GM19324 (cell line): ENCODE measurements at regions not wholly inside any gene's neighbourhood (a gene's known extent, or its start where the extent isn't known, plus 50 kb on each side); places are given as distances from the start of the nearest gene placed in this dataset.
"Not testable (repeated sequence)": the region's sequence is repeated elsewhere in the genome, so short reads cannot be mapped to it uniquely, and the experiment has no call there.

Source experiments
- ATAC-seq: cut with Tn5 transposase; IDR thresholded peaks from one replicate; pipeline ENCODE4 v1.9.1; 2021; ENCODE audit warnings: mild to moderate bottlenecking, moderate library complexity; ENCODE audit not compliant: unreplicated experiment, low FRiP score

- ATAC-seq, result no peak
Measured at GRCh38 chr12:67026487-67027246, 242.5 kb upstream of the CAND1 start.

- ATAC-seq, result no peak
Measured at GRCh38 chr12:67028529-67028928, 240.6 kb upstream of the CAND1 start.

DNA sequence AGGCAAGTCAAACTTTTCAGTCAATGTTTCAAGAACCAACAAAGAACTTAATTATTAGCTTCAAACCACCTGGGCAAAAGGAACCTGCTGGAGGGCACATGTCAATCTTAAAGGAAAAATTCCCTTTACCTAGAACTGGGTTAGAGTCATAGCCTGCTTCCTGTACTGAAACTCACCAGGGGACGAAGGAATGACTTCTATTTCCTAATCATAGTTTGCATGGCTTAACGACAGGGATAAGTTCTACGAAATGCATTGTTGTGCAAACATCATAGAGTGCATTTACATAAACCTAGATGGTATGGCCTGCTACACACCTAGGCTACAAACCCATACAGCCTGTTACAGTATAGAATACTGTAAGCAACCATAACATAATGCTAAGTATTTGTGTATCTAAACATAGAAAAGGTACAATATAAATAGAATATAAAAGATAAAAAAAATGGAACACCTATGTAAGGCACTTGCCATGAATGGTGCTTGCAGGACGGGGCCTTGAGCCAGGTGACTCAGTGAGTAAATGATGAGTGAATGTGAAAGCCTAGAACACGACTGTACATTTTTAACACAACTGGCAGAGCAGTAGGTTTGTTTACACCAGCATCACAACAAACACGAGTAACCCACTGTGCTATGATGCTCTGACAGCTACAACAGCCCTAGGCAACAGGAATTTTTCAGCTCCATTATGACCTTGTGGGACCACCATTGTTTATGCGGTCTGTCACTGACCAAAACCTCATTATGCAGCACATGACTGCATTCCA is 234.9 kb upstream of the CAND1 start:
- ATAC-seq, result no peak

DNA sequence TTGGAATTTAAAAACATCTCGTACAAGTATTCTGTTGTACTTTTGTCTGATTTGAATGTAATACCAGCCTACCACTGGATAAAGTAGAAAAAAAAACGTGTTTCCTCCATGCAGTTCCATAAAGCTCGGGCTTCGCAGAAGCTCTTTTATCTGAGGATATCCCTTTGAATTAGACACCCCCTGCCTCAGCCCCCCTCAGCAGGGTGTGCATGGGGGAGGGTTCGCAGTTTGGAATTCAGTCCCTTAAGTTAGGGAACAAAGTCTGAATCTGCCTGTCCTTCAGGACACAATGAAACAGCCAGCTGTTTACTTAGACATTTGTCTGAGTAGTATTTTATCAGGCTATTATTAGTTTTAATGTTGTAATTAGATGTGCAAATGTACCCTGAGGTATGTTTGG is 234.0 kb upstream of the CAND1 start:
- no peak for ATAC-seq

DNA sequence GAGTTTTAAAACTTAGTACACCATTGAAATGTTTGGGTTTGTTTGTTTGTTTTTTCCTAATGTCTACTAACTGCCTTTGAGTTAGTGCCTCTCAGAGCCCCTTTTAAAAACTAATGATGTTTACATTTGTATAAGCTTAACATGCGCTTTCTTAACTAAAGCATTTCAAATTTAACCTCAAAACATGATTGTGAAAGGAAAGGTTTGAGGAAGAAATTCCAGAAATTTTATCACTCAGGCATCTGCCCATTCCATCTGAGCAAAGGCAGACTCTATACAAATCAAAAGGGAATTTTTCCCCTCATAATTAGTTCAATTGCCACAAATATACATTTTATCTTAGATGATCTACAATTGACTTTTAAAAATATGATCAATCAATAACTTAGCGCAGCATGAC is 230.7 kb upstream of the CAND1 start:
- no peak for ATAC-seq

DNA sequence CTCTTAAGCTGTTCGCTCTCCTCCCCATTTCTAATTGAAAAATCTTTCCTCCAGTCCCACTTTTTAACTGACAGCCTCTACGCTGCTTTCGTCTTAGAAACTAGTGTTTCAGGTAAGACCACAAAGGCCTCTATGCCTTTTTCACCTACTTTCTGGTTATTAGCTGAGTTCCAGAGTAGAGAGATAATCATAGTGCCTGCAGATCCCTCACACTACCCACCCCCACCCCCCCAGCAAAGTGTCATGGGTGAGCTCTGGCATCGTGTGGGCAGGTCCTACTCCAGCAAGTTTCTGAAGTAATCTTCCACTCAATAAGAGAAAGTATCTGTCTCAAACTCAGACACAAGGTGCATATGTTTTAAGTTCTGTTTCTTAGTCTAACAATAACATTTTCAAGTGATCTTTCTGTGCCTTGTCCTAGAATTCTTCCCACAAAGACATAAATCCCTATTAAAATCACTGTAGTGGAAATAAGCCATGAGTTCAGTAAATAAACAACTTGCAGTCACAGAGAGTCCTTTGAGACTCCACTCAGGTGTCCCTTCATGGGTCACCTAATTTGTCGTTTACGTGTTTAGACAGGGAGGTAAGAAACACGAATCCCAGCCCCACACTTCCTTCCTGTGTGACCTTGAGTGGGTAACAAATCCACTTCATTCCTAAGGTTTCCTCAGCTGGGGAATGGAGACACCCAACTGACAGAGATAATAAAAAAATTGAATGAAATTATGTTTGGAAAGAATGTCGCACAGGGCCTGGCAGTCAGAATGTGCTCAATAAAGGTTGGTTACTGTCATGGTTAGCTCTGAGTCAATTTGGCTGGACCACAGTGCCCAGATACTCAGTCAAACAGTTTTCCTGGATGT is 228.9 kb upstream of the CAND1 start:
- ATAC-seq, result no peak

DNA sequence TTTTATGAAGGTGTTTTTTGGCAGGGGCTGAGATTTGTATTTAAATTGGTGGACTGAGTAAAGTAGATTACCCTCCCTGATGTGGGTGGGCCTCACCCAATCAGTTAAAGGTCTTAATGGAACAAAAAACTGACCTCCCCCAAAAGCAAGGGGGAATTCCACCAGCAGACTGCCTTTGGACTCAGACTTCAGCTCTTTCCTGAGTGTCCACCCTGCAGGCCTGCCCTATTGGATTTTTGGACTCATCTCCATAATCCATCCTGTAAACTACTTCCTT is 228.4 kb upstream of the CAND1 start:
- ATAC-seq, result no peak

DNA sequence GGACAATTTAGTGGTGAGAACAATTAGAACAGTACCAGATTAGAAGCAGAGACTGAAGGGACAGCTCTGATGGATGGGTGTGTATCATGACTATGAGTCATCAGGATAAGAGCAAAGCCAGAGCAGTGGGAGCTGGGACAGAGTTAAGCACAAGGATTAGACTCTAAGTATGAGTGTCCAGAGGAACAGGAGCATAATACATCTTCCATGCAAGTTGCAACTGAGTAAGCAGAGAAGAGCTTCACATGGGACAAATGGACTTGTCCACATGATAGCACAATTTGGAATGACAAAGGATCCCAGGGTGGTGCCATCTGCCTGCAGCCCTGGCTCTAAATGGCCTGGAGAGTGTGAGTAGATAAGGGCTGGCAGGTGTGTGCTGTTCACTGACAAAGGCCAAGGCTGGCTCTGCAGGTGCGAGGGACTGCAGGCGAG is 226.4 kb upstream of the CAND1 start:
- no peak for ATAC-seq

DNA sequence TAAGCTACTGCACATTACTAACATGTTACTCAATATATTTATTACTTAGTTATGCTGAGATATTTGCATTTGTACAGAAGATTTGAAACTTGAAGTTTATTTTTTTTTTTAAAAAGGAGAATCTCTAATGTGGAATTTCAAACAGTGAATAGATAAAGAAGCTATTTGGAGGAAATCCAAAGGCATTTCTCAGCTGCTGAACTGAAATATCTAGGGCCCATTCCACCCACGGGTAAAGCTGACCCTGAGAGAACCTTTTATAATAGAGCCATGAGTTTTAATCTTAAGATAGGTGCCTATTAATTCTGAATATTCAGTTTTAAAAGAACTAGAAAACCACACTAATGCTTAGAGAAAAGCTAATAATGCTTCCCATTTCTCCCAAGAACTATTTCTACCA is 225.4 kb upstream of the CAND1 start:
- no peak for ATAC-seq

DNA sequence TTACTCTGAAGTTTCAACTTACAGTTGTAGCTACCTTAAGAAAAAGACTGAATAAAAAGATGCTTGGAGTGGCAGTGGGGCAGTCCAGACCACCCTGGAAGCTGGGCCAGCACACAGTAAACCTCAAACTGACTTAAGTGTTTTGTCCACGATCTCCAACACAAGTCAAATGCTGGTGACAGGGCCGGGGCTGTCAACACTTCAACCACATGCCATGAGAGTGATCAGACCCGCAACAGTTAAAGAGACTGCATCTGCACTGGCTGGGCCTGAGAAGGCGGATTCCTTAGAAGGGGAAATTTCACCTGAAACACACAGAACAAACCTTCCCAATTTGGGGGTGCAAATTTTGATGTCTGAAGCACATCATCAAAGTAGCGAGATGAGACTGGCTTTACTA is 223.5 kb upstream of the CAND1 start:
- ATAC-seq, result no peak

GRCh38 chr12:67046062-67046461 is 223.1 kb upstream of the CAND1 start:
- ATAC-seq, result no peak

DNA sequence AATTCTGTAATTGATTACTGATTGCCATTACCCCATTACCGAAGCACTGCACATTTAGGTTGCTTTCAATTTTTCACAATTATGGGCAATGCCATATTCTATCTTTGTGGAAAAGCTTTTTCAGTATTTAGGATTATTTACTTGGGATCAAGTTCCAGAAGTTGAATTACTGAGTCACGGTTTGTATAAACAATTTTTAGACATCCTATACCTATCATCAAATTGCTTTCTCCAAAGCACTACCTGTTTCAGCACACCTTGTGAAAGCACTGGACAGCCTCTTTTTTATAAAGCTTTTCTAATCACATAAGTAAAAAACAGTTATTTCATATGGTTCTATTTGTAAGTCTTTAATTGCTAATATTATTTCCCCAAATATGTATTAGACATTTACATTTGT is 221.5 kb upstream of the CAND1 start:
- ATAC-seq, result no peak

GRCh38 chr12:67048371-67048770 is 220.8 kb upstream of the CAND1 start:
- no peak for ATAC-seq

- not testable (repeated sequence) for ATAC-seq
Measured at GRCh38 chr12:67049199-67049598, 220.0 kb upstream of the CAND1 start.

DNA sequence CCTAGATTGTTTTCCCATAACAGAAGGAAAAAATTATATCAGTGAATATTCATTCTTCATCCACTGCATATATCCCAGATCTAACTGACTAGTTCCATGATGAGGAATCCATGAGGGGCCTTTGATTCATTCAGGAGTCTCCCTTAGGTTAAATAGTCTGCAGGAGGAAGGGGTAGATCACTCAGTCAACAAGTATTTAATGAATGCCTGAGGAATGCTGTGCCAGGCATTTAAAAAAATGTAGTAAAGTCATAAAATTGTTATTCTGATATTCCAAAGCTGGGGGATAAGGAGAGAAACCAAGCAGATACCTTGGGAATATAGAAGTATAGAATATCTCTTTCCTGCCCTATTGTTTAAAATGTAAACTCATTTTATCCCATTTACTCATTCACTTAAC is 216.2 kb upstream of the CAND1 start:
- ATAC-seq, result no peak

- ATAC-seq, result no peak
Measured at GRCh38 chr12:67056329-67056728, 212.8 kb upstream of the CAND1 start.

DNA sequence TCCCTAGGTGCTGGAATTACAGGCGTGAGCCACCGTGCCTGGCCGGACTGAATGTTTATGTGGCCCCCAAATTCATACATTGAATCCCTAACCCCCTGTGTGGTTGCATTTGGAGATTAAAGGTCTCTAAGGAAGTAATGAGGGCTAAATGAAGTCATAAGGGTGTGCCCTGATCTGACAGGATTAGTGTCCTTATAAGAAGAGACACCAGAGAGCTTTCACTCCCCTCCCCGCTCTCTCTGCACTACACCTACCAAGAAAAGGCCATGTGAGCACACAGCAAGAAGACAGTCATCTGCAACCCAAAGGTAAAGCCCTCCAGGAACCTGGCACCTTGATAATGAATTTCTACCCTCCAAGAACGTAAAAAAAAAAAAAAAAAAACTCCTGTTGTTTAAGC is 212.1 kb upstream of the CAND1 start:
- ATAC-seq, result no peak

GRCh38 chr12:67062193-67062592 is 207.0 kb upstream of the CAND1 start:
- no peak for ATAC-seq

DNA sequence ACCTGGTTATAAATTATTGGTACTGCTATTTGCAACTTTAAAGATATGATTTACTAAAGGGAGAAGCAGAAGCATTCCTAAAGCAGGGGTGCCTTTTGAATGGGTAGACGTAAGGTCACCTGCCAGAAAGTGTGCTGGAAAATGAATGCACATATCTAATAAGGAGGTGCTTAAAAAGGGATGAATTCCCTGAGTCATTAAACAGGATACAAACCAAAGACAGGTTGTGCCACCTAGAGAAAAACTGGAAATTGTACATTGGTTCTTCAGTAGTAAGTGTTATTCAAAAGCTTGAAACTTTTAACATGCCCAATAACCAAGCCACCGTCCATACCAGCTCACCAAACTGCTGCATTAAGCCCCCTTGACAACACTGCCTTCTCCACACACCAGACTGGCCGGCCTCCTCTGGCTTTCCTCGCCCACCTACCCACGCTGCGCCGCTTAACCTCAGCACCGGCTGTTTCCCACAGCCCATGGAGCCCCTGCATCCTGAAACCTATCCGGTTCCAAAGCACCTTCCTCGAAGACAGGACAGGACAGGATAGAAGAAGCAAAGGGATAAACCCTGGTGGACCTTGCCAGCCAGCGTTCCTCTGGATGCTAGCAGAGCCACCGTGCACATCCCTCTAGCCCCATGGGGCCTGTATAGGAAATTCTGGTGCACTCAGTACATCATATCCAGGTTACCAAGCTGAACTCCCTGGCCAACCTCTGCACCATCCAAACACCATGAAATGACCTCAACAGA is 201.5 kb upstream of the CAND1 start:
- no peak for ATAC-seq

DNA sequence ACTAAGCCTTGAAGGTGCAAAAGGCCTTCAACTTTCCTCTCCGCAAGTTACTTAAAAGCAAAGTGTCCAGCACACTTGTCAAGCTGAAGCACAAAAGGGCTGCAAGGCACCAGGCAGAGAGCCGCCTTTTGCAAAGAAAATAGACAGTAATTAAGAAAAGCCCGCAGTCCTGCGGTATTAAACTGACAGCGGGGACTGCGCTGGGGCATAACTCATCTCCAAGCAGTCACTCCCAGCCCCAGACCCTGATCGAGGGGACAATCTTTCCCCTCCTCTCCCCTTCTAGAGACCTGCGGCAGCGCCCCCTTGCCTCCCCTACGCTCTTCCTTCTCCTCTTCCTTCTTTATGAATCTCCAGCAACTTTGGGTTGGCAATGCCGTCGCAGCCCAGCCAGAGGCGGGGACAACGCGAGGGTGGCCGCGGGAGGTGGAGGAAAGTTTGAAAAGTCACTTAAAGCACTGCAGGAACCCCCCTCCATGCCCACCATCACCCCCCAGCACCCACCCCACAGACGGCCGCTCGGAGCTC is 200.9 kb upstream of the CAND1 start:
- ATAC-seq, result no peak
